Ovary (tissue), 3 donors: ENCODE measurements at regions not wholly inside any gene's neighbourhood (a gene's known extent, or its start where the extent isn't known, plus 50 kb on each side); places are given as distances from the start of the nearest gene placed in this dataset.

ENCODE experiments used
- POLR2A ChIP-seq: fragments of 450-650 bp; IDR thresholded peaks from one replicate; pipeline ENCODE4 v1.6.1; 2017; ENCODE audit warnings: antibody characterized with exemption, mild to moderate bottlenecking, moderate library complexity
- TF ChIP-seq, protein P1 (sequence below), 3 donors: fragments of 450-650 bp in 2 of 3; fragments of 200-600 bp in 1 of 3; IDR thresholded peaks; one replicate each; pipeline versions ENCODE4 v1.5.1 to v1.8.0; 2016 to 2022; ENCODE audit warnings: antibody characterized with exemption in 3 of 3, mild to moderate bottlenecking in 1 of 3
- donor health status: DM: no; HTN: no; CAD: no.

DNA sequence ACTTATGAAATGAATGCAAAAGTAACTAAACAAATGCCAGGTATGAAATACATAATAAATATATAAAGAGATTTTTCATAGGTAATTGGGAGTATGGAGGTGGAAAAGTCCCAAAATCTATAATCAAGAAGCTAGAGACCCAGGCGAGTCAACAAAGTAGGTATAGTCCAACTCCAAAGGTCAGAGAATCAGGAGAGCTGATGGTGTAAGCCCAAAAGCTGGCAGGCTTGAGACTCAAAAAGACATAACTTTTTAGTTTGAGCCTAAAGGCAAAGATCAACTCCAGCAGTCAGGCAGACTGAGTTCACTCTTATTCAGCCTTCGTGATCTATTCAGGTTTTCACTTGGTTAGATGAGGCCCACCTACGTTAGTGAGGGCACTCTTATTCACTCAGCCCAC lies 157.4 kb upstream of the TMCO5A start:
- TF ChIP-seq, protein P1, sequence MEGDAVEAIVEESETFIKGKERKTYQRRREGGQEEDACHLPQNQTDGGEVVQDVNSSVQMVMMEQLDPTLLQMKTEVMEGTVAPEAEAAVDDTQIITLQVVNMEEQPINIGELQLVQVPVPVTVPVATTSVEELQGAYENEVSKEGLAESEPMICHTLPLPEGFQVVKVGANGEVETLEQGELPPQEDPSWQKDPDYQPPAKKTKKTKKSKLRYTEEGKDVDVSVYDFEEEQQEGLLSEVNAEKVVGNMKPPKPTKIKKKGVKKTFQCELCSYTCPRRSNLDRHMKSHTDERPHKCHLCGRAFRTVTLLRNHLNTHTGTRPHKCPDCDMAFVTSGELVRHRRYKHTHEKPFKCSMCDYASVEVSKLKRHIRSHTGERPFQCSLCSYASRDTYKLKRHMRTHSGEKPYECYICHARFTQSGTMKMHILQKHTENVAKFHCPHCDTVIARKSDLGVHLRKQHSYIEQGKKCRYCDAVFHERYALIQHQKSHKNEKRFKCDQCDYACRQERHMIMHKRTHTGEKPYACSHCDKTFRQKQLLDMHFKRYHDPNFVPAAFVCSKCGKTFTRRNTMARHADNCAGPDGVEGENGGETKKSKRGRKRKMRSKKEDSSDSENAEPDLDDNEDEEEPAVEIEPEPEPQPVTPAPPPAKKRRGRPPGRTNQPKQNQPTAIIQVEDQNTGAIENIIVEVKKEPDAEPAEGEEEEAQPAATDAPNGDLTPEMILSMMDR (IDR thresholded peaks at IDR 0.05): no peak
- no peak for TF ChIP-seq POLR2A
